H1 (cell line): ENCODE measurements at regions not wholly inside any gene's neighbourhood (a gene's known extent, or its start where the extent isn't known, plus 50 kb on each side); places are given as distances from the start of the nearest gene placed in this dataset.

Experiments
- MAFK ChIP-seq: IDR thresholded peaks from 2 replicates; pipeline ENCODE4 v1.6.1; 2012; ENCODE audit warnings: low read depth, mild to moderate bottlenecking, improper control_type of control experiment, low read length
- SP2 ChIP-seq: IDR thresholded peaks from 2 replicates; pipeline ENCODE4 v1.6.1; 2012; ENCODE audit warnings: mild to moderate bottlenecking, low read length, inconsistent platforms
- TF ChIP-seq, protein P1 (sequence below): fragments of 300-600 bp; sonication (generic); IDR thresholded peaks from 2 replicates; pipeline ENCODE4 v1.7.1; 2012; ENCODE audit warnings: low read length, moderate library complexity, mild to moderate bottlenecking, inconsistent platforms; ENCODE audit not compliant: insufficient replicate concordance

DNA sequence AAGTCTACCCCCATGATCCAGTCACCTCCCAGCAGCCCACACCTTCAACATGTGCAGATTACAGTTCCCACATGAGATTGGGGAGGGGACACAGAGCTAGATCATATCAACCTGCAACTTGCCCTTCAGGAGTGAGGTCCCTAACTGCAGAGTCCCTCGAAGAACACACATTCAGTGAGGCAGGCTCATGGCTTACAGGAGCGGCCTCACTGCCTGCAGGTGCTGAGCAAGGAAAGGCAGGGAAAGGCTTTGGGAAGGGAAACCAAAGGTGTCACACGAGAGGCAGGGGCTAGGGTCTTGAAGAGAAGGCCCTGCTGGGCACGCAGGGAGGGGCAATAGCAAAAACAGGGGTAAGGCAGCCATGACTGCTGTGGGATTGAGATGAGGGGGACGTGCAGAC lies 182.4 kb upstream of the CHRNA7 start (continued):
- TF ChIP-seq, protein P1, sequence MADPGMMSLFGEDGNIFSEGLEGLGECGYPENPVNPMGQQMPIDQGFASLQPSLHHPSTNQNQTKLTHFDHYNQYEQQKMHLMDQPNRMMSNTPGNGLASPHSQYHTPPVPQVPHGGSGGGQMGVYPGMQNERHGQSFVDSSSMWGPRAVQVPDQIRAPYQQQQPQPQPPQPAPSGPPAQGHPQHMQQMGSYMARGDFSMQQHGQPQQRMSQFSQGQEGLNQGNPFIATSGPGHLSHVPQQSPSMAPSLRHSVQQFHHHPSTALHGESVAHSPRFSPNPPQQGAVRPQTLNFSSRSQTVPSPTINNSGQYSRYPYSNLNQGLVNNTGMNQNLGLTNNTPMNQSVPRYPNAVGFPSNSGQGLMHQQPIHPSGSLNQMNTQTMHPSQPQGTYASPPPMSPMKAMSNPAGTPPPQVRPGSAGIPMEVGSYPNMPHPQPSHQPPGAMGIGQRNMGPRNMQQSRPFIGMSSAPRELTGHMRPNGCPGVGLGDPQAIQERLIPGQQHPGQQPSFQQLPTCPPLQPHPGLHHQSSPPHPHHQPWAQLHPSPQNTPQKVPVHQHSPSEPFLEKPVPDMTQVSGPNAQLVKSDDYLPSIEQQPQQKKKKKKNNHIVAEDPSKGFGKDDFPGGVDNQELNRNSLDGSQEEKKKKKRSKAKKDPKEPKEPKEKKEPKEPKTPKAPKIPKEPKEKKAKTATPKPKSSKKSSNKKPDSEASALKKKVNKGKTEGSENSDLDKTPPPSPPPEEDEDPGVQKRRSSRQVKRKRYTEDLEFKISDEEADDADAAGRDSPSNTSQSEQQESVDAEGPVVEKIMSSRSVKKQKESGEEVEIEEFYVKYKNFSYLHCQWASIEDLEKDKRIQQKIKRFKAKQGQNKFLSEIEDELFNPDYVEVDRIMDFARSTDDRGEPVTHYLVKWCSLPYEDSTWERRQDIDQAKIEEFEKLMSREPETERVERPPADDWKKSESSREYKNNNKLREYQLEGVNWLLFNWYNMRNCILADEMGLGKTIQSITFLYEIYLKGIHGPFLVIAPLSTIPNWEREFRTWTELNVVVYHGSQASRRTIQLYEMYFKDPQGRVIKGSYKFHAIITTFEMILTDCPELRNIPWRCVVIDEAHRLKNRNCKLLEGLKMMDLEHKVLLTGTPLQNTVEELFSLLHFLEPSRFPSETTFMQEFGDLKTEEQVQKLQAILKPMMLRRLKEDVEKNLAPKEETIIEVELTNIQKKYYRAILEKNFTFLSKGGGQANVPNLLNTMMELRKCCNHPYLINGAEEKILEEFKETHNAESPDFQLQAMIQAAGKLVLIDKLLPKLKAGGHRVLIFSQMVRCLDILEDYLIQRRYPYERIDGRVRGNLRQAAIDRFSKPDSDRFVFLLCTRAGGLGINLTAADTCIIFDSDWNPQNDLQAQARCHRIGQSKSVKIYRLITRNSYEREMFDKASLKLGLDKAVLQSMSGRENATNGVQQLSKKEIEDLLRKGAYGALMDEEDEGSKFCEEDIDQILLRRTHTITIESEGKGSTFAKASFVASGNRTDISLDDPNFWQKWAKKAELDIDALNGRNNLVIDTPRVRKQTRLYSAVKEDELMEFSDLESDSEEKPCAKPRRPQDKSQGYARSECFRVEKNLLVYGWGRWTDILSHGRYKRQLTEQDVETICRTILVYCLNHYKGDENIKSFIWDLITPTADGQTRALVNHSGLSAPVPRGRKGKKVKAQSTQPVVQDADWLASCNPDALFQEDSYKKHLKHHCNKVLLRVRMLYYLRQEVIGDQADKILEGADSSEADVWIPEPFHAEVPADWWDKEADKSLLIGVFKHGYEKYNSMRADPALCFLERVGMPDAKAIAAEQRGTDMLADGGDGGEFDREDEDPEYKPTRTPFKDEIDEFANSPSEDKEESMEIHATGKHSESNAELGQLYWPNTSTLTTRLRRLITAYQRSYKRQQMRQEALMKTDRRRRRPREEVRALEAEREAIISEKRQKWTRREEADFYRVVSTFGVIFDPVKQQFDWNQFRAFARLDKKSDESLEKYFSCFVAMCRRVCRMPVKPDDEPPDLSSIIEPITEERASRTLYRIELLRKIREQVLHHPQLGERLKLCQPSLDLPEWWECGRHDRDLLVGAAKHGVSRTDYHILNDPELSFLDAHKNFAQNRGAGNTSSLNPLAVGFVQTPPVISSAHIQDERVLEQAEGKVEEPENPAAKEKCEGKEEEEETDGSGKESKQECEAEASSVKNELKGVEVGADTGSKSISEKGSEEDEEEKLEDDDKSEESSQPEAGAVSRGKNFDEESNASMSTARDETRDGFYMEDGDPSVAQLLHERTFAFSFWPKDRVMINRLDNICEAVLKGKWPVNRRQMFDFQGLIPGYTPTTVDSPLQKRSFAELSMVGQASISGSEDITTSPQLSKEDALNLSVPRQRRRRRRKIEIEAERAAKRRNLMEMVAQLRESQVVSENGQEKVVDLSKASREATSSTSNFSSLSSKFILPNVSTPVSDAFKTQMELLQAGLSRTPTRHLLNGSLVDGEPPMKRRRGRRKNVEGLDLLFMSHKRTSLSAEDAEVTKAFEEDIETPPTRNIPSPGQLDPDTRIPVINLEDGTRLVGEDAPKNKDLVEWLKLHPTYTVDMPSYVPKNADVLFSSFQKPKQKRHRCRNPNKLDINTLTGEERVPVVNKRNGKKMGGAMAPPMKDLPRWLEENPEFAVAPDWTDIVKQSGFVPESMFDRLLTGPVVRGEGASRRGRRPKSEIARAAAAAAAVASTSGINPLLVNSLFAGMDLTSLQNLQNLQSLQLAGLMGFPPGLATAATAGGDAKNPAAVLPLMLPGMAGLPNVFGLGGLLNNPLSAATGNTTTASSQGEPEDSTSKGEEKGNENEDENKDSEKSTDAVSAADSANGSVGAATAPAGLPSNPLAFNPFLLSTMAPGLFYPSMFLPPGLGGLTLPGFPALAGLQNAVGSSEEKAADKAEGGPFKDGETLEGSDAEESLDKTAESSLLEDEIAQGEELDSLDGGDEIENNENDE: no peak
- TF ChIP-seq MAFK (no peak), SP2 (no peak)
